ENCODE measurements at regions not wholly inside any gene's neighbourhood (a gene's known extent, or its start where the extent isn't known, plus 50 kb on each side); places are given as distances from the start of the nearest gene placed in this dataset.
A peak's percentile ranks its signal among the peaks of the same experiment; 100 is the strongest.

- no peak for DNase-seq
These were observed 288.5 kb downstream of the XXYLT1 start for GRCh38 chr3:194982472-194982871.

GRCh38 chr3:194983121-194983520 lies 287.8 kb downstream of the XXYLT1 start:
- DNase-seq = no peak

- DNase-seq = no peak
These were observed 287.3 kb downstream of the XXYLT1 start for GRCh38 chr3:194983620-194984019.

- DNase-seq = no peak
These were observed 286.9 kb downstream of the XXYLT1 start for GRCh38 chr3:194984066-194984465.

- no peak for DNase-seq
These were observed 286.3 kb downstream of the XXYLT1 start for GRCh38 chr3:194984622-194985021.

GRCh38 chr3:194985031-194985578 lies 285.9 kb downstream of the XXYLT1 start:
- peak; percentile 64 for DNase-seq

- DNase-seq = no peak
These were observed 284.5 kb downstream of the XXYLT1 start for GRCh38 chr3:194986208-194987043.

- no peak for DNase-seq
These were observed 283.1 kb downstream of the XXYLT1 start for GRCh38 chr3:194987571-194988494.

- no peak for DNase-seq
These were observed 282.3 kb downstream of the XXYLT1 start for GRCh38 chr3:194988495-194989165.

- DNase-seq = no peak
These were observed 281.7 kb downstream of the XXYLT1 start for GRCh38 chr3:194989241-194989640.

GRCh38 chr3:194990454-194991337 lies 280.3 kb downstream of the XXYLT1 start:
- DNase-seq = no peak

- DNase-seq = no peak
These were observed 279.7 kb downstream of the XXYLT1 start for GRCh38 chr3:194991338-194991654.

GRCh38 chr3:194993896-194994295 lies 277.1 kb downstream of the XXYLT1 start:
- no peak for DNase-seq

- DNase-seq = no peak
These were observed 276.4 kb downstream of the XXYLT1 start for GRCh38 chr3:194994551-194994981.

GRCh38 chr3:194995334-194995733 lies 275.6 kb downstream of the XXYLT1 start:
- DNase-seq = no peak

GRCh38 chr3:194995922-194996321 lies 275.0 kb downstream of the XXYLT1 start:
- DNase-seq = no peak

- DNase-seq = no peak
These were observed 274.2 kb downstream of the XXYLT1 start for GRCh38 chr3:194996746-194997145.

- DNase-seq = no peak
These were observed 272.5 kb downstream of the XXYLT1 start for GRCh38 chr3:194998417-194998816.

- DNase-seq = no peak
These were observed 272.0 kb downstream of the XXYLT1 start for GRCh38 chr3:194998948-194999347.

- DNase-seq = no peak
These were observed 271.5 kb downstream of the XXYLT1 start for GRCh38 chr3:194999491-194999890.

GRCh38 chr3:195001261-195001660 lies 269.7 kb downstream of the XXYLT1 start:
- DNase-seq = no peak

Measured in NCI-H524 treated with DMSO at 0.1 percent for 48 hours (cell line).